ENCODE measurements at regions not wholly inside any gene's neighbourhood (a gene's known extent, or its start where the extent isn't known, plus 50 kb on each side); places are given as distances from the start of the nearest gene placed in this dataset.

GRCh38 chr6:19287928-19288327 is 549.2 kb upstream of the ID4 start:
- no peak overlapping the region for H3K18ac ChIP-seq (ENCODE audit: extremely low read depth, low read length)
- no peaks in the 10 kb centered on the region for H3K79me2 ChIP-seq (ENCODE audit: control insufficient read depth in 1 of 2, insufficient read depth in 2 of 2, low read length in 2 of 2)
- no peaks in the 10 kb centered on the region for H3K23me2 ChIP-seq (ENCODE audit: low read depth, low read length)
- H3K4me3 ChIP-seq (ENCODE audit: extremely low read depth in 1 of 4, insufficient read depth in 2 of 4, low read depth in 3 of 4, low read length in 4 of 4), result no peak overlapping the region
- no peak overlapping the region for H3K4me2 ChIP-seq (ENCODE audit: insufficient read depth in 1 of 2, low read depth in 2 of 2, low read length in 2 of 2)
- H4K91ac ChIP-seq (replicated peaks; ENCODE audit: insufficient read length, low read length), result no peak overlapping the region
- H3K79me1 ChIP-seq (ENCODE audit: low read depth, low read length), result no peaks in the 10 kb centered on the region
- no peaks in the 10 kb centered on the region for H3K36me3 ChIP-seq (ENCODE audit: control insufficient read depth in 2 of 4, insufficient read depth in 4 of 4, low read length in 3 of 4)
- WGBS, 2 experiments (ENCODE audit: extremely low coverage in 1 of 2, insufficient coverage in 1 of 2, insufficient read length in 1 of 2, insufficient replicate concordance in 2 of 2, low coverage in 1 of 2, low lambda C conversion rate in 2 of 2, missing lambda C conversion rate in 1 of 2), result 95% methylated on average over 1 of the region's 1 CpG; no CpG with 5 or more reads in 1 of the 2 experiments
- no peak overlapping the region for H4K8ac ChIP-seq (ENCODE audit: extremely low read depth, insufficient read depth, low read length)
- TF ChIP-seq FOSL1 (IDR thresholded peaks at IDR 0.05; ENCODE audit: insufficient read depth, low read depth, low read length), result no peak
- no peak for TF ChIP-seq EGR1 (IDR thresholded peaks at IDR 0.05; ENCODE audit: borderline replicate concordance, low read depth, low read length)
- no peak for TF ChIP-seq SRF (IDR thresholded peaks at IDR 0.05; ENCODE audit: low read depth, low read length)
- no peak for TF ChIP-seq GTF2F1 (IDR thresholded peaks at IDR 0.05; ENCODE audit: borderline replicate concordance, low read depth, low read length)
- TF ChIP-seq SIX5 (IDR thresholded peaks at IDR 0.05; ENCODE audit: low read depth, low read length), result no peak
- TF ChIP-seq MAFK (IDR thresholded peaks at IDR 0.05; ENCODE audit: low read depth, low read length), result no peak
- no peak overlapping the region for H2BK120ac ChIP-seq (replicated peaks; ENCODE audit: low read depth, low read length)
- FAIRE-seq, result no peak
- H3K9ac ChIP-seq (replicated peaks in 1 of 4; ENCODE audit: extremely low read depth in 1 of 4, low read depth in 3 of 4, low read length in 3 of 4), result no peak overlapping the region
- ChIA-PET CTCF (ENCODE audit: partially characterized antibody) (no interaction called here), POLR2A (ENCODE audit: partially characterized antibody) (interaction anchor here (1.1 kb wide), 1 partner anchor 11 kb away, joined by 3 read pairs; no protein-coding TSS in a partner anchor)
- no peaks in the 10 kb centered on the region for H3K27me3 ChIP-seq (replicated peaks in 1 of 4; ENCODE audit: control insufficient read depth in 3 of 4, extremely low read depth in 1 of 4, insufficient read depth in 3 of 4, low read length in 3 of 4)
- no peak overlapping the region for H3K56ac ChIP-seq (replicated peaks; ENCODE audit: insufficient read length, low read depth, low read length)
- no peak overlapping the region for H3K27ac ChIP-seq (ENCODE audit: low read depth, low read length)
- no peak overlapping the region for H4K5ac ChIP-seq (ENCODE audit: insufficient read length, low read depth, low read length)
- H2BK15ac ChIP-seq (ENCODE audit: low read length), result no peak overlapping the region
- H2BK20ac ChIP-seq (ENCODE audit: low read length), result no peak overlapping the region
- no peaks in the 10 kb centered on the region for H3K9me3 ChIP-seq (ENCODE audit: insufficient read depth in 2 of 2, low read depth in 1 of 2, low read length in 1 of 2)
- no peak overlapping the region for H3K23ac ChIP-seq (ENCODE audit: insufficient read length)
- no peak overlapping the region for H2BK12ac ChIP-seq (ENCODE audit: low read depth, low read length)
- DNase-seq (ENCODE audit: low read depth in 1 of 2, low spot score in 2 of 2), result no peak
- no peaks in the 10 kb centered on the region for H3K4me1 ChIP-seq (replicated peaks in 1 of 4; ENCODE audit: control insufficient read depth in 3 of 4, insufficient read depth in 4 of 4, low read length in 3 of 4)
- no peaks in the 10 kb centered on the region for H4K20me1 ChIP-seq (replicated peaks in 1 of 2; ENCODE audit: control insufficient read depth in 1 of 2, insufficient read depth in 2 of 2, low read length in 2 of 2)
- H3K14ac ChIP-seq (ENCODE audit: insufficient read length), result no peak overlapping the region
- H2AK5ac ChIP-seq (ENCODE audit: low read depth, low read length), result no peak overlapping the region
- no peak overlapping the region for H3K4ac ChIP-seq (replicated peaks; ENCODE audit: insufficient read length, low read depth, low read length)
- H2BK5ac ChIP-seq (ENCODE audit: low read depth, low read length), result no peak overlapping the region
- H2AFZ ChIP-seq (ENCODE audit: low read length), result no peak overlapping the region

Measured in H1 (cell line).